ENCODE measurements at regions not wholly inside any gene's neighbourhood (a gene's known extent, or its start where the extent isn't known, plus 50 kb on each side); places are given as distances from the start of the nearest gene placed in this dataset.

- no peak for DNase-seq (ENCODE audit: low spot score)
These were observed 52.3 kb upstream of the KLHL25 start for GRCh38 chr15:85847031-85847430.

GRCh38 chr15:85849946-85850345 lies 55.2 kb upstream of the KLHL25 start:
- no peak for DNase-seq (ENCODE audit: low spot score)

- DNase-seq (ENCODE audit: low spot score) = no peak
These were observed 58.2 kb upstream of the KLHL25 start for GRCh38 chr15:85852969-85853368.

GRCh38 chr15:85854345-85855097 lies 59.8 kb upstream of the KLHL25 start:
- peak; percentile 80 for DNase-seq (ENCODE audit: low spot score)

- DNase-seq (ENCODE audit: low spot score) = peak; percentile 83
These were observed 64.1 kb upstream of the KLHL25 start for GRCh38 chr15:85858586-85859375.

GRCh38 chr15:85859671-85860070 lies 64.9 kb upstream of the KLHL25 start:
- no peak for DNase-seq (ENCODE audit: low spot score)

- no peak for DNase-seq (ENCODE audit: low spot score)
These were observed 65.9 kb upstream of the KLHL25 start for GRCh38 chr15:85860394-85861161.

- DNase-seq (ENCODE audit: low spot score) = peak; percentile 64
These were observed 70.5 kb upstream of the KLHL25 start for GRCh38 chr15:85865070-85865684.

- no peak for DNase-seq (ENCODE audit: low spot score)
These were observed 72.5 kb upstream of the KLHL25 start for GRCh38 chr15:85867250-85867649.

GRCh38 chr15:85869124-85869523 lies 74.4 kb upstream of the KLHL25 start:
- DNase-seq (ENCODE audit: low spot score) = no peak

GRCh38 chr15:85870216-85871014 lies 75.7 kb upstream of the KLHL25 start:
- no peak for DNase-seq (ENCODE audit: low spot score)

GRCh38 chr15:85871545-85871944 lies 76.8 kb upstream of the KLHL25 start:
- no peak for DNase-seq (ENCODE audit: low spot score)

- no peak for DNase-seq (ENCODE audit: low spot score)
These were observed 77.4 kb upstream of the KLHL25 start for GRCh38 chr15:85872125-85872524.

- no peak for DNase-seq (ENCODE audit: low spot score)
These were observed 79.5 kb upstream of the KLHL25 start for GRCh38 chr15:85874236-85874635.

- DNase-seq (ENCODE audit: low spot score) = no peak
These were observed 81.0 kb upstream of the KLHL25 start for GRCh38 chr15:85875756-85876155.

GRCh38 chr15:85878828-85879225 lies 84.1 kb upstream of the KLHL25 start:
- no peak for DNase-seq (ENCODE audit: low spot score)

GRCh38 chr15:85879334-85880163 lies 84.8 kb upstream of the KLHL25 start:
- DNase-seq (ENCODE audit: low spot score) = no peak

GRCh38 chr15:85880501-85881190 lies 85.9 kb upstream of the KLHL25 start:
- DNase-seq (ENCODE audit: low spot score) = no peak

- no peak for DNase-seq (ENCODE audit: low spot score)
These were observed 91.6 kb upstream of the KLHL25 start for GRCh38 chr15:85886309-85886811.
